CD14-positive monocyte (primary cell): ENCODE measurements at regions not wholly inside any gene's neighbourhood (a gene's known extent, or its start where the extent isn't known, plus 50 kb on each side); places are given as distances from the start of the nearest gene placed in this dataset.

Experiments used
- DNase-seq, 3 donors: peaks; one replicate each; pipeline ENCODE4 v3.0.0-alpha.2; 2011 to 2022
- H2AFZ ChIP-seq: 2 replicates; pipeline ENCODE4 v1.6.0; 2012; ENCODE audit warnings: mild to moderate bottlenecking, low read depth, low read length, inconsistent platforms; ENCODE audit not compliant: insufficient read depth, poor library complexity, severe bottlenecking
- H3K27ac ChIP-seq, 2 donors: 1 replicate in 1 of 2; 2 replicates in 1 of 2; pipeline ENCODE4 v1.5.1; 2012 to 2013; ENCODE audit warnings: low read length in 2 of 2, control low read depth in 1 of 2, inconsistent platforms in 1 of 2, low read depth in 1 of 2, mild to moderate bottlenecking in 1 of 2
- H3K27me3 ChIP-seq, 2 donors: one replicate each; pipeline versions ENCODE4 v1.6.0 to v1.6.1; 2011 to 2013; ENCODE audit warnings: low read length in 2 of 2; ENCODE audit not compliant: control insufficient read depth in 2 of 2, insufficient read depth in 2 of 2
- H3K36me3 ChIP-seq, 2 donors: replicated peaks in 1 of 2; 1 replicate in 1 of 2; 2 replicates in 1 of 2; pipeline versions ENCODE4 v1.5.1 to v1.6.1; 2012 to 2013; ENCODE audit warnings: low read length in 2 of 2, control low read depth in 1 of 2, inconsistent platforms in 1 of 2, mild to moderate bottlenecking in 1 of 2; ENCODE audit not compliant: insufficient read depth in 2 of 2, control insufficient read depth in 1 of 2
- H3K4me1 ChIP-seq, 2 donors: 1 replicate in 1 of 2; 2 replicates in 1 of 2; pipeline versions ENCODE4 v1.5.1 to v1.6.1; 2012 to 2013; ENCODE audit warnings: low read length in 2 of 2, control low read depth in 1 of 2, inconsistent platforms in 1 of 2, mild to moderate bottlenecking in 1 of 2, moderate library complexity in 1 of 2; ENCODE audit not compliant: insufficient read depth in 2 of 2, control insufficient read depth in 1 of 2
- H3K4me2 ChIP-seq: replicated peaks from 2 replicates; pipeline ENCODE3; 2012; ENCODE audit warnings: low read length, moderate library complexity, mild to moderate bottlenecking; ENCODE audit not compliant: poor library complexity, severe bottlenecking; ENCODE audit errors: extremely low read depth
- H3K4me3 ChIP-seq, 3 experiments: fragments of 200-600 bp in 1 of 3; sonication (generic) in 1 of 3; replicated peaks in 1 of 3; 1 replicate in 2 of 3; 2 replicates in 1 of 3; pipeline ENCODE4 v1.5.1; 2011 to 2013; ENCODE audit warnings: low read length in 3 of 3, mild to moderate bottlenecking in 3 of 3, control low read depth in 2 of 3, low read depth in 2 of 3, inconsistent platforms in 1 of 3, moderate library complexity in 1 of 3
- H3K79me2 ChIP-seq: 2 replicates; pipeline ENCODE4 v1.6.0; 2012; ENCODE audit warnings: mild to moderate bottlenecking, control low read depth, inconsistent platforms, low read length, moderate library complexity; ENCODE audit not compliant: insufficient read depth
- H3K9ac ChIP-seq: 2 replicates; pipeline ENCODE4 v1.6.0; 2017; ENCODE audit warnings: low read length, mild to moderate bottlenecking; ENCODE audit not compliant: insufficient read depth, poor library complexity, severe bottlenecking
- H3K9me3 ChIP-seq, 2 donors: replicated peaks in 1 of 2; 1 replicate in 1 of 2; 2 replicates in 1 of 2; pipeline versions ENCODE4 v1.5.1 to v1.6.1; 2012 to 2013; ENCODE audit warnings: low read length in 2 of 2, control low read depth in 1 of 2; ENCODE audit not compliant: control insufficient read depth in 1 of 2, insufficient read depth in 1 of 2
- H4K20me1 ChIP-seq: 2 replicates; pipeline ENCODE4 v1.6.0; 2012; ENCODE audit warnings: mild to moderate bottlenecking, low read length, control low read depth, moderate library complexity; ENCODE audit not compliant: insufficient read depth
- H3K27ac Mint-ChIP-seq, 7 donors: one replicate each; pipeline ENCODE4 v1.8.0; 2020; ENCODE audit warnings: mild to moderate bottlenecking in 7 of 7, mixed read lengths in 7 of 7, moderate library complexity in 6 of 7, inconsistent platforms in 2 of 7
- H3K27me3 Mint-ChIP-seq, 3 donors: one replicate each; pipeline ENCODE4 v1.8.0; 2021 to 2022; ENCODE audit warnings: low read depth in 3 of 3, mild to moderate bottlenecking in 3 of 3, mixed read lengths in 3 of 3, moderate library complexity in 3 of 3, inconsistent platforms in 1 of 3
- H3K36me3 Mint-ChIP-seq, 2 donors: one replicate each; pipeline ENCODE4 v1.8.0; 2020; ENCODE audit warnings: mixed read lengths in 2 of 2, inconsistent platforms in 1 of 2, mild to moderate bottlenecking in 1 of 2
- H3K4me1 Mint-ChIP-seq: one replicate; pipeline ENCODE4 v1.8.0; 2020; ENCODE audit warnings: mild to moderate bottlenecking, mixed read lengths
- H3K4me3 Mint-ChIP-seq, 2 donors: one replicate each; pipeline ENCODE4 v1.8.0; 2020; ENCODE audit warnings: mild to moderate bottlenecking in 2 of 2, mixed read lengths in 2 of 2, moderate library complexity in 1 of 2
- H3K9me3 Mint-ChIP-seq, 7 donors: one replicate each; pipeline ENCODE4 v1.8.0; 2020 to 2022; ENCODE audit warnings: mixed read lengths in 7 of 7, mild to moderate bottlenecking in 6 of 7, moderate library complexity in 6 of 7, inconsistent platforms in 2 of 7
- WGBS: methylation state at CpG from one replicate; pipeline ENCODE4 v1.1.5; 2013; ENCODE audit warnings: missing lambda C conversion rate; ENCODE audit not compliant: insufficient coverage; 5-methylcytosine and 5-hydroxymethylcytosine counted together
- intact Hi-C, 2 donors: fragments of 100-400 bp; cut with micrococcal nuclease; formaldehyde crosslinking; loops; one replicate each; pipeline versions ENCODE4 v1.15.0 to v1.15.1; 2023
- TF ChIP-seq, protein P1 (sequence below): fragments of 200-600 bp; IDR thresholded peaks from one replicate; pipeline ENCODE4 v1.8.0; 2022; ENCODE audit warnings: antibody characterized with exemption, mild to moderate bottlenecking

DNA sequence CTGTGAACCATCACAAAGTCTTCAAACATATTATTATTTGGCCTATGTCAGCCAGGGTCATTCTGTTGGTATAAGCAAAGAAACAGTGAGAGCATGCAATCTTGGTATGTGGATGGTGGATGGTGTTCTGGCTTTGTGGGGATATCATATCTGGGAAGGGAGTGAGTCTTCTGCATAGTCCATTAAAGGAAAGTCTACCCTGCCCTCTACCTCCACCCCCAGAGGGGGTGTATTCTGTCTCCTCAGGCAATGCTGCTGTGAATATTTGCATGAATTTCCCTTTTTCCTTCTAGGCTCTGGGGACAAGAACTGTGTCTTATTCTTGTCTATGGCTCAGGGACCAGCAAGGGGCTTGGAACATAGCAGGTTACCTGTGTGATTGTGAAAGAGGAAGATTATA, 495.8 kb downstream of the PDCD6IP start:
- H3K9me3 Mint-ChIP-seq = peaks cover 0 to 2% (median 0%) of the 10 kb centered on the region in 7 donors
- no peak overlapping the region for H3K4me3 Mint-ChIP-seq
- Histone ChIP-seq H3K79me2 (no peaks in the 10 kb centered on the region), H3K9ac (no peak overlapping the region), H2AFZ (no peak overlapping the region), H3K4me3 (no peak overlapping the region), H3K9me3 (no peaks in the 10 kb centered on the region), H3K27ac (no peak overlapping the region), H3K36me3 (no peaks in the 10 kb centered on the region), H3K27me3 (no peaks in the 10 kb centered on the region), H3K4me2 (no peak overlapping the region), H4K20me1 (no peaks in the 10 kb centered on the region), H3K4me1 (no peaks in the 10 kb centered on the region)
- peaks cover 0 to 1% (median 0%) of the 10 kb centered on the region in 3 donors for H3K27me3 Mint-ChIP-seq
- TF ChIP-seq, protein P1, sequence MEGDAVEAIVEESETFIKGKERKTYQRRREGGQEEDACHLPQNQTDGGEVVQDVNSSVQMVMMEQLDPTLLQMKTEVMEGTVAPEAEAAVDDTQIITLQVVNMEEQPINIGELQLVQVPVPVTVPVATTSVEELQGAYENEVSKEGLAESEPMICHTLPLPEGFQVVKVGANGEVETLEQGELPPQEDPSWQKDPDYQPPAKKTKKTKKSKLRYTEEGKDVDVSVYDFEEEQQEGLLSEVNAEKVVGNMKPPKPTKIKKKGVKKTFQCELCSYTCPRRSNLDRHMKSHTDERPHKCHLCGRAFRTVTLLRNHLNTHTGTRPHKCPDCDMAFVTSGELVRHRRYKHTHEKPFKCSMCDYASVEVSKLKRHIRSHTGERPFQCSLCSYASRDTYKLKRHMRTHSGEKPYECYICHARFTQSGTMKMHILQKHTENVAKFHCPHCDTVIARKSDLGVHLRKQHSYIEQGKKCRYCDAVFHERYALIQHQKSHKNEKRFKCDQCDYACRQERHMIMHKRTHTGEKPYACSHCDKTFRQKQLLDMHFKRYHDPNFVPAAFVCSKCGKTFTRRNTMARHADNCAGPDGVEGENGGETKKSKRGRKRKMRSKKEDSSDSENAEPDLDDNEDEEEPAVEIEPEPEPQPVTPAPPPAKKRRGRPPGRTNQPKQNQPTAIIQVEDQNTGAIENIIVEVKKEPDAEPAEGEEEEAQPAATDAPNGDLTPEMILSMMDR = no peak
- no peaks in the 10 kb centered on the region for H3K36me3 Mint-ChIP-seq
- H3K27ac Mint-ChIP-seq = no peak overlapping the region
- intact Hi-C loops = no loop called here
- no peak for DNase-seq
- no peaks in the 10 kb centered on the region for H3K4me1 Mint-ChIP-seq

DNA sequence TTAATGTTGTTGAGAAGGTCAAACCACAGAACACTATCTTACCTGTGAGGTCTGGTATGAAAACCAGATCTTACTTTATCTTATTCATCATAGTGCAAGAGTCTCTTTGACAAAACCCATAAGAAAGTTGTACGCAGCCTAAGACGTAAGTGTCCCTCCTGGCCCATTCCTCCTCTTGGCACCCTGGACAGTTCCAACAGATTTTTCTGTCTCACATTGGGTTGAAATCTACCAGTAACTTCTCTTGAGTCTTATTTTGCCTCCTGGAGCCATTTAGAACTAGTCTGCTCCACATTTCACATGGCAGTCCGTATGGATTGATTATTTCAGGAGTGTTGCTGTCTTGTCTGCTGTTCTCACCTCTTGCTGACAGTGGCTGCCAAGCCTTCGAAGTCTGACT, 498.4 kb downstream of the PDCD6IP start:
- peaks cover 0 to 2% of the 10 kb centered on the region in 2 donors for H3K4me1 ChIP-seq
- no peak overlapping the region for H3K27ac ChIP-seq
- 100% methylated on average over 2 of the region's 4 CpGs for WGBS
- Mint-ChIP-seq H3K4me3 (no peak overlapping the region), H3K36me3 (no peaks in the 10 kb centered on the region), H3K4me1 (peaks cover 12% of the 10 kb centered on the region), H3K27ac (no peak overlapping the region), H3K9me3 (peaks cover 0 to 2% (median 0%) of the 10 kb centered on the region in 7 donors), H3K27me3 (peaks cover 0 to 2% (median 1%) of the 10 kb centered on the region in 3 donors)
- H3K4me3 ChIP-seq = no peak overlapping the region
- H3K27me3 ChIP-seq = no peaks in the 10 kb centered on the region
- no peak overlapping the region for H3K4me2 ChIP-seq
- no peaks in the 10 kb centered on the region for H3K36me3 ChIP-seq
- TF ChIP-seq, protein P1 = no peak
- no peaks in the 10 kb centered on the region for H3K9me3 ChIP-seq
- no peak overlapping the region for H2AFZ ChIP-seq
- H4K20me1 ChIP-seq = no peaks in the 10 kb centered on the region
- no peak overlapping the region for H3K9ac ChIP-seq
- H3K79me2 ChIP-seq = no peaks in the 10 kb centered on the region
- intact Hi-C loops = no loop called here
- DNase-seq = no peak
